ENCODE measurements at regions not wholly inside any gene's neighbourhood (a gene's known extent, or its start where the extent isn't known, plus 50 kb on each side); places are given as distances from the start of the nearest gene placed in this dataset.

GRCh38 chr10:128802062-128802461 is 665.0 kb upstream of the MGMT start:
- DNase-seq (ENCODE audit: extremely low spot score, unreplicated experiment): peak; percentile 2
- Mint-ChIP-seq H3K4me3 (no peak overlapping the region), H3K27me3 (peaks cover 10% of the 10 kb centered on the region), H3K9me3 (no peaks in the 10 kb centered on the region), H3K36me3 (no peaks in the 10 kb centered on the region), H3K4me1 (ENCODE audit: unreplicated experiment) (peaks cover 3% of the 10 kb centered on the region), H3K27ac (no peak overlapping the region)
- no peak for TF ChIP-seq CTCF (conservative IDR thresholded peaks at IDR 0.05)

- DNase-seq (ENCODE audit: extremely low spot score, unreplicated experiment): peak; percentile 27
- TF ChIP-seq CTCF (conservative IDR thresholded peaks at IDR 0.05): no peak
- peaks cover 3% of the 10 kb centered on the region for H3K4me1 Mint-ChIP-seq (ENCODE audit: unreplicated experiment)
These were observed 663.3 kb upstream of the MGMT start for GRCh38 chr10:128803790-128804189.

GRCh38 chr10:128804411-128804810 is 662.6 kb upstream of the MGMT start:
- Mint-ChIP-seq H3K4me3 (no peak overlapping the region), H3K27ac (no peak overlapping the region), H3K27me3 (peaks cover 12% of the 10 kb centered on the region), H3K4me1 (ENCODE audit: unreplicated experiment) (peaks cover 3% of the 10 kb centered on the region), H3K36me3 (no peaks in the 10 kb centered on the region), H3K9me3 (no peaks in the 10 kb centered on the region)
- no peak for TF ChIP-seq CTCF (conservative IDR thresholded peaks at IDR 0.05)
- DNase-seq (ENCODE audit: extremely low spot score, unreplicated experiment): peak; percentile 36

More at GRCh38 chr10:128803790-128804189, 663.3 kb upstream of the MGMT start:
- no peaks in the 10 kb centered on the region for H3K36me3 Mint-ChIP-seq
- no peaks in the 10 kb centered on the region for H3K9me3 Mint-ChIP-seq
- peaks cover 10% of the 10 kb centered on the region for H3K27me3 Mint-ChIP-seq
- H3K27ac Mint-ChIP-seq: no peak overlapping the region
- no peak overlapping the region for H3K4me3 Mint-ChIP-seq

- Mint-ChIP-seq H3K27ac (no peak overlapping the region), H3K27me3 (peaks cover 24% of the 10 kb centered on the region), H3K9me3 (no peaks in the 10 kb centered on the region), H3K36me3 (no peaks in the 10 kb centered on the region), H3K4me1 (ENCODE audit: unreplicated experiment) (peaks cover 7% of the 10 kb centered on the region), H3K4me3 (no peak overlapping the region)
- no peak for TF ChIP-seq CTCF (conservative IDR thresholded peaks at IDR 0.05)
- DNase-seq (ENCODE audit: extremely low spot score, unreplicated experiment): no peak
These were observed 658.1 kb upstream of the MGMT start for GRCh38 chr10:128808921-128809440.

- Mint-ChIP-seq H3K27me3 (peaks cover 29% of the 10 kb centered on the region), H3K9me3 (no peaks in the 10 kb centered on the region), H3K4me3 (no peak overlapping the region), H3K4me1 (ENCODE audit: unreplicated experiment) (peaks cover 10% of the 10 kb centered on the region), H3K36me3 (no peaks in the 10 kb centered on the region), H3K27ac (no peak overlapping the region)
- no peak for TF ChIP-seq CTCF (conservative IDR thresholded peaks at IDR 0.05)
- no peak for DNase-seq (ENCODE audit: extremely low spot score, unreplicated experiment)
These were observed 655.5 kb upstream of the MGMT start for GRCh38 chr10:128811511-128811910.

GRCh38 chr10:128812000-128812399 is 655.0 kb upstream of the MGMT start:
- Mint-ChIP-seq H3K27ac (no peak overlapping the region), H3K36me3 (no peaks in the 10 kb centered on the region), H3K27me3 (peaks cover 29% of the 10 kb centered on the region), H3K9me3 (no peaks in the 10 kb centered on the region), H3K4me3 (no peak overlapping the region), H3K4me1 (ENCODE audit: unreplicated experiment) (peaks cover 10% of the 10 kb centered on the region)
- TF ChIP-seq CTCF (conservative IDR thresholded peaks at IDR 0.05): no peak
- peak; percentile 29 for DNase-seq (ENCODE audit: extremely low spot score, unreplicated experiment)

All from type B pancreatic cell (in vitro differentiated cells).